HG03066 (cell line): ENCODE measurements at regions not wholly inside any gene's neighbourhood (a gene's known extent, or its start where the extent isn't known, plus 50 kb on each side); places are given as distances from the start of the nearest gene placed in this dataset.
A peak's percentile ranks its signal among the peaks of the same experiment; 100 is the strongest.
"Not testable (repeated sequence)": the region's sequence is repeated elsewhere in the genome, so short reads cannot be mapped to it uniquely, and the experiment has no call there.

ENCODE experiments used
- ATAC-seq: cut with Tn5 transposase; IDR thresholded peaks from one replicate; pipeline ENCODE4 v1.9.1; 2021; ENCODE audit warnings: low read depth; ENCODE audit not compliant: unreplicated experiment

DNA sequence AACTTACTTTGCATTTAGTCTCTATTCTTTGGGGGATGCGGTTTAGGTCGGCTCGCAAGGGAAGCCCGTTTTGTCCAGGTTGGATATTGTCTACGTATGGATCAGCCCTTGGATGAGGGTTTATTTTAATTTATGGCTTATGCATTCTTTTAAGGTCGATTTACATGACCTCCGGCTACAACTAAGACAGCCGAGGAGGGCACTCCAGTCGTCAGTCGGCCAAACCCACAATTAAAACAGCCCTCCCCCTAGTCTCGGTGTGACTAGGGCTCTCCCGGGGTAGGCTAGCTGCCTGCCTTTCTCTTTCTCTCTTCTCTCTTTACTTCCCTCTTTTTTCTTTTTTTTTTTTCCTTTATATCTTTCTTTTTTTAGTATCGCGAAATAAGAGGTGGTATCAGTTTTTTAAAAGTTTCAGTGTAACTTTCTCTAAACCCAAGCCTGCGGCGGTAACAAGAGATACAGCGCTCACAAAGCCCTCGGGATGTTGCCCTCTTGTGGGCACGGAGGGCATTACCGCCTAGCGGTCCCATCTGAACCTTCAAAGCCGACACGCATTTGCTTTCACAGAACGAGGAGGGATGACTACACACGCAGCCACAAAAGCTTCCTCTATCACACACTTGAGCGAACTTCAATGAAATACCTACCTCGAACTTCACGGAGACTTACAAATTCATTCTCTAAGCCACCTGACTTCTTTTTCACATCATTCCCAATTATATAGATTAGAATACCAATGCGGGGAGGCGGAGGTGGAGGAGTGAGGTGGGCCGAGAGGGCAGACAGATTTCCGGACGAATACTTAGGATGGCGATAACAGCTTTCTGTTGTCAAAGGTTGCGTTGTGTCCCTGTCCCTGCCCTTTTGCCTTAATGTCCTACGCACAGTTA, 132.3 kb upstream of the C11orf58 start:
- ATAC-seq: peak; percentile 78

DNA sequence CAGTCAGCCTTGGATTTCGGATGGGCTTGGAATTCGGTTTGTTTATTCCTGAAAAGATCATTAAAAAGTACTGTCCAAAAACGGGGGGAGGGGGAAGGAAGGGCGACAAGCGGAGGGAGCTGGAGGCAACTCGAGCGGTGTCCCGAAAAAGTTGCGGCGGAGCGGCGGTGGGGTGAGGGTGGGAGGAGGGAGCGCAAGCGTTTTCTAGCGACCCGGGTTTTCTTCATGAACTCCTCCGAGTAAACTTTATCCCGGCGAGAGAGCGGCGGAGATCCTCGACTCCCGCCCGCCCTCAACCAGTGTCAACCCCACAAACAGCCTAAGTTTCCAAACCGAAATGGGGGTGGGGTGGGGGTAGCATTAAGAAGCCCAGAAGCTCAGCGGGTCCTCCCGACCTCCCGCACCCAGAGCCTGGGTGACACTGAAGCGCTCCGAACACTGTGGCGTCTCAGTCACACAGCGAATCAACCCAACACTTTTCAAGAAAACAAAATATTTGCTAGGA, 133.0 kb upstream of the C11orf58 start:
- ATAC-seq: no peak

DNA sequence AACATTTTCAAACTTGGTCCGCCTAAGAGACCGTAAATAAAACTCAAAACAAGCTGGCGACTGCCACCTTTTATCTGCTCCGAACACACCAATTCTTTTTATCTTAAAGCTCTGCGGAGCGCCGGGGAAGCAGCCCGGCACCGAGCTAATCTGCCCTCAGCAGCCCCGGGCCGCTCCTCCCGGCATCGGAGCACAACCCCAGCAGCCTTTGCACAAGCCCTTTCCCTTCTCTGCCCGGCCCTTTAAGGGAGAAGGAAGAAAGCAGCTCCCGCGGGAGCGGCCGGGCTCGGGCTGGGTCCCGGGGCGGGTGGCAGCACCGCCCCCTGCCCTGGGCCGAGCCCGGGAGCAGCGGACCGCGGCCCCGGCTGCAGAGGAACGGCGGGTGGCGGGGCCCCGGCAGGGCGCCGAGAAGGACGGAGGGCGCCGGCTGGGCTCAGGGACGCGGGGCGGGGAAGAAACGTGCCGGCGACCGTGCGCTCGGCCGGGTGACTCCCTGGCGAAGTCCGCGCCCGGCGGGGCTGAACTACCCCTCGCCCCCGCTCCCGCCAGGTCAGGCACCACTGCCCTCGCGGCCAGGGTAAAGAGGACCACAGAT, 133.6 kb upstream of the C11orf58 start:
- no peak for ATAC-seq

DNA sequence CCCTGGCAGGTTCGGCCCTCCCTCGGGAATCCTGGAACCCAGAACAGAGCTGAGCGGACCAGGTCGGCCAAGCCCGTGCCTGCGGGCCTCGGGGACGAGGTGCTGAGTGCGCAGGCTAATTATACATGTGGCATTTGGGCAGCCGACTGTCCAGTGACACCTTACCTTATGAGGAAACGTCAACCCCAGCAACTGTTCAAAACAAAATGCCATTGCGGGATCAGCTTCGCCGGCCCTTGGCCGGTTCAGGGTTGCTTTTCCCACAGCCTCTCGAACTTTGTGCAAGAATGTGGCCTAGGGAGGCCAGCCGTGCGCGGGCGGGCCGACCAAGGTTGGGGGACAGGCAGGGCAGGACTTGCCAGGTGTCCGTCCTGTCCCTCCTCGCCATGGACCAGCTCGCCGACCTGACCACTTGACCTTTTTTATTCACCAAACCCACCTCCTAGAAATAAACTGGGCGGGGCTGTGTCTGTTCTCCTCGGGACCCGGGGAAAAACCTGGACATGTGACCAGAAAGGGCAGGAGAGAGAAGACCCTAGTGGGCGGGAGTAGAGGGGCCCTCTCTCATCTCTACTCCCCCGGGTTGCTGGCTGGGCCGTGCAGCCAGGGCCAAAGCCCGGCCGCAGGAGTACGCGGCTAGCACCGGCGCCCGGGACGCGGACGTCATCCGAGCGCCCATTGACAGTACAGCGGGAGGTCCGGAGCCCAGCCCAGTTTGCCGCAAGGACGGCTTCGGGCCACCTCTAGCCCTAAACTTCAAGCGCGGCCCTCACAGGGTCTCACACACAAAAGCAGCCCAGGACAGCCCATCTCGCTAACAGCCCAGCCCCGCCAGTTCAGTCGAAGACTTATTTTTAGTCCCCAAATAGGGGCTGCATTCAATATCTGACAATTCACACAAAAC, 134.3 kb upstream of the C11orf58 start:
- no peak for ATAC-seq

DNA sequence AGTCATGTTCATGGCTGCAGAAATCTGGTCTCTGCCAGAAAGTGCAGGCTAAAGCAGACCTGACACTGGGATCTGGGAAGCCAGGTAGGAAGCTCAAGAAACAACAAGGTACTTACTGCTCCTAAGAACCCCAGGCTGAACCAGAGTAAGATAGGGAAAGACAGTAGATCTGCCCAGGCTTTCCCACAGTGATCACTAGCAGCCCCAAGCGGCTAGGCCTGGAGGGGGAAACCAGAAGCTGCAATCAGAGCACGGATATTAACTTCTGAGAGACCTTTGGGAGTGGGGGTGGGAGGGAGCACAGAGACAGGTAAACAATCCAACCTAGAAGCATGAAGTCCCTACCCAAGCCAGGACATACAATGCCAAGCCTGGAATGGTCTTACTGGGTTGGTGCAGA, 135.2 kb upstream of the C11orf58 start:
- ATAC-seq: no peak

DNA sequence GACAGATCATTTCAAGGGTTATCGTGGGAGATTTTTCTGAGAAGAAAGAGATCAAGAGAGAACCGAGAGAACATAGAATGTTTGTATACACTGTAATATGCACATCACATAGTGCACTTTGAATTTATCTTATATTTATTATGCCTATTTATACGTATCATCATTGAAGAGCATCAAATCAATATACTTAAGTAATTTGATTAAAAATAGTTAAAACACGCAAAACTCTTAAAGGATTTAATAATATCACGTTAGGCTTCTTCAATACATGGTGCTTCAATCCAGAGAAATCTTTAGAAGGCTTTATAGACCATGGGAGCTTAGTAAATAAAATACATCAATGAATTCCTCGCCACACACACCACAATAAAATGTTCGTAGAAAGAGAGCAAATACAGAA, 139.5 kb upstream of the C11orf58 start:
- ATAC-seq: no peak

DNA sequence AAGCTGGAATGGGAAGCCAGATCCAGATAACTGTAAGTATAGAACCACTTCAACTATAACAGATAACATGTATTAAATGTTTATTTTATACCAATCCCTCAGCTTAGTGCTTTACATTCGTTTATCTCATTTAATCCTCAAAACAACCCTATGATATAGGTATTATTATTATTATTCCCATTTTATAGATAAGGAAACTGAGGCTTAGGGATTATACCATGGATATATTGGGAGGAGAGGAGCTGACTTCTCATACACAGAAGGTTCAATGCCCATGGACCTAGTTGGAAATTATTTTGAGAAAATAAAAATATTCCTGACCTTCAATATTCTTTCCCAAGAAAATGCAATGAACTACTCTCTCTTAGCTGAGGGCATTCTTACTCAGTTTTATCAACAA, 140.4 kb upstream of the C11orf58 start:
- ATAC-seq: no peak

DNA sequence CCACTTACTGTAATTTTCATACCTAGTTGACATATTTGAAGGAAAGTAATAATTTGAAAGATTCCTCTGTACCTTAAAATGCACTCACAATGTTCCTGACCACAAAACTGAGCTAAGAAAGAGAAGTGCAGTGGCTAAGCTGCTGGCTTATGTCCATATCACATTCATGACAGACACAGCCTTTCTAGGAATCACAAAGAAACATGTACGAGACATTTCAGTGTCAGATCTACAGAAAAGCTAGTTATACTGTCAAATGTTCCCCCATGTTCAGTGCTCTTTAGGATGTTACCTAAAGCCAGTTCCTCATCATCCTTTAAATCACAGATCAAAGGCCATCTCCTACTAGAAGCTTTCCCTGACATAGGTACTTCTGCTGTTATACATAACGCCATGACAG, 142.2 kb upstream of the C11orf58 start:
- no peak for ATAC-seq

DNA sequence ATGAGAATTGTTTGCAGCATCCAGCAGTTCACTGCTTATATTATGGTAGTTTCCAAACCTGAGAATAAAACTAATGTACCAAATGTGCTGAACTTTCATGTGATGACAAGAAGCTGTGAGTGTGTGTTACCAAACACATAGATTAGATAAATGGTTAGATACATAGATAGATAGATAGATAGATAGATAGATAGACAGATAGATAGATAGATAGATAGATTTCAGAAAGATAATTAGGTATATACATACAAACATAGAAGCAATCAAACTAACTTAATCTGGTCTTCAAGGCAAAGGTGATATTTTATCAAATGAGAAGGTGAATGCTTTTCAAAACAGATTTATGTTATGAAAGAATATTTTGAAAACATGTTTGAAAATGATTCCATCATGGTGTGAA, 147.3 kb upstream of the C11orf58 start:
- ATAC-seq: no peak

DNA sequence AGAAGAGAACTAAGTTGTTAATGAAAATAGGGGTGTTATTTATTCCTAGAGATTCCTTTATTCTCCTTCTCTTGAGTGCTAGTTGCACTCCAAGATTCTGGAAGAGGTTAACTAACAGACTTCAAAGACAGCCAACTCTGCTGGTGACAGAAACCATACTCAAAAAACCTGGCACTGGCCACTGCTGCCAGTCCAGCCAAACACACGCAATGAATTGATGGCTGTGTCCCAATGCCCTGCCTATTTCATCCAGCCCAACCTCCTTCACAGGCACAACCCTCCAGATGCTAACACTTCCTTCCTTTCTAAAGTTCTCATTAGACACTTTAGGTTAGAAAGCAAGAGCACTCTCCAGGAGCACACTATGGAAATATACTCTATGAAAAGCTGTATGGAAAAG, 150.8 kb upstream of the C11orf58 start:
- ATAC-seq: no peak

DNA sequence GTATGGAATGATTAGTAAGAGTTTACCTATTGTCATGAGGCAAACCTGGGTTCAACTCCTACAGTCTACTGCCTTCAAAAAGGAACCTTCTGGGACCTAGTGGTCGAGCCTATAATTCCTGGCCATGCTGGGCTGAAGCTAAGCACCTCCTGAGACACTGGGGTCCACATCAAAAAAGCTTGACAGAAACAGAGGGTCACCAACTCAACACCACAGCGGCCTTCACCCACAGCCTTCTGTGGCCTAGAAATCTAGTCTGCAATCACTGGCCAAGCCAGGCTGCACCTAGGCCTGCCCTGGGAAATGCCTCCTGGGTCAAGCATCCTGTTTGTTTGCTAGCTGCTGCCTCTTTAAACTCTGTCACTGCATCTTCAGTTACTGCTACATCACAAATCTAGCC, 153.9 kb upstream of the C11orf58 start:
- no peak for ATAC-seq

DNA sequence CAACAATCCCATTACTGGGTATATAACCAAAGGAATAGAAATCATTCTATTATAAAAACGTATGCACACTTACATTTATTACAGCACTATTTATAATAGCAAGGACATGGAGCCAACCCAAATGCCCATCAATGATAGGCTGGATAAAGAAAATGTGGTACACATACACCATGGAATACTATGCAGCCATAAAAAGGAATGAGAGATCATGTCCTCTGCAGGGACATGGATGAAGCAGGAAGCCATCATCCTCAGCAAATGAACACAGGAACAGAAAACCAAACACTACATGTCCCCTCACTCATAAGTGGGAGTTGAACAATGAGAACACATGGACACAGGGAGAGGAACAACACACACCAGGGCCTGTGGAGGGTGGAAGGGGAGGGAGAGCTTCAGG, 157.4 kb upstream of the C11orf58 start:
- ATAC-seq: not testable (repeated sequence)

DNA sequence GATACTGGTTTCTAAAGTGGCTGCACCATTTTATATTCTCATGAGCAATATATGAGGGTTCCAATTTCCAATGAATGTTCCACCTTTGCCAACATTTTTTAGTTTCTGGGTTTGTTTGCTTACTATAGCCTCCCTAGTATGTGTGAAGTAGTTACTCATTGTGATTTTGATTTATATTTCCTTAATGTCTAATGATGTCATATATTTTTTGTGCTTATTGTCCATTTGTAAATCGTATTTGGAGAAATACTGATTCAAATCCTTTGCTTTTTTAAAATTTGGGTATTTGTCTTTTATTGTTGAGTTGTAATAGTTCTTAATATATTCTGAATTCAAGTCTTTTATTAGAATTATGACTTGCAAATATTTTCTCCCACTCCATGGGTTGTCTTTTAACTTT, 161.0 kb upstream of the C11orf58 start:
- no peak for ATAC-seq

DNA sequence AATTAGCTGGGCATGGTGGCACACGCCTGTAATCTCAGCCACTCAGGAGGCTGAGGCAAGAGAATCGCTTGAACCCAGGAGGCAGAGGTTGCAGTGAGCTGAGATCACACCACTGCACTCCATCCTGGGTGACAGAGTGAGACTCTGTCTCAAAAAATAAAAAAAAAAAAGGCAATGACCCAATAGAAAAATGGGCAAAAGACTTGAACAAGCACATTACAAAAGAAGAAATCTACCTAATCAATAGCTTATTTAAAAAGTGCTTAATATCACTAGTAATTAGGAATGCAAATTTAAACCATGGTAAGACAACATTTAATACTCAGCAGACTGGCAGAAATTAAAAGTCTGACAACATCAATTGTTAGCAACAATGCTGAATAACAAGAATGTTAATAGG, 163.6 kb upstream of the C11orf58 start:
- ATAC-seq: not testable (repeated sequence)

DNA sequence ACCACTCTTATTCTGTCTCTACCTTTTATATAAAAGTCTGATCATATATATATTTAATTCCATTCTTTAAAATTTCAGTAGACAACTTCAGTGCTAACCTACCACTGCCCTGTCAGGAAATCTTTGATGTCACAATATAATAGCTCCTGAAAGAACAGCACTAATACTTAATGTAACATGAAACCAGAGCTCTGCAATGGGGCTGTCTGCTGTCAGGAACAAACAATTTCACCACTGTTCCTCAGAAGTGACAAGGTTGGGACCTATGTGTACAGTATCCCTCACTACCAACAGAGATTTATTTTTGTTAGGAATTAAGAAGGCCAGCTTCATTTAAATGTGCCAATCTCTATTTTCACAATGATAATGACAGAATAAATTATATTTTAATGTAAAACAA, 165.5 kb upstream of the C11orf58 start:
- ATAC-seq: no peak

DNA sequence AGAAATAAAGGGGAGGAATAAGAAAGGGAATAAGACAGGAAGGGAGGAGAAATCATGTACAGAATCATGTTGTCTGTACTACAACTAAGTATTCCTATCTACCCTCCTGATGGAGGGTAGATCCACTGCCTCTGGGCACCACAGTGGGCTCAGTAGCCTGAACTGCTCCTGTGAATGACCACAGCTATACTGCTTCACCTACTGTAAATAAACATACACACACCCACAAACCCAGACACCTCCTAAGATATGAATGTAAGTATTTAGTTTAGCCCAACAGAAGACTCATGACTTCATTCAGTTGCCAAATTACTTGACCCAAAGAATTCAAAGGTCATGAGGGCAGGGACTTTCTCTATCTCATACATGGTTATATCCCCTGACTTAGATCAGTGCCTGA, 177.3 kb upstream of the C11orf58 start:
- ATAC-seq: no peak

DNA sequence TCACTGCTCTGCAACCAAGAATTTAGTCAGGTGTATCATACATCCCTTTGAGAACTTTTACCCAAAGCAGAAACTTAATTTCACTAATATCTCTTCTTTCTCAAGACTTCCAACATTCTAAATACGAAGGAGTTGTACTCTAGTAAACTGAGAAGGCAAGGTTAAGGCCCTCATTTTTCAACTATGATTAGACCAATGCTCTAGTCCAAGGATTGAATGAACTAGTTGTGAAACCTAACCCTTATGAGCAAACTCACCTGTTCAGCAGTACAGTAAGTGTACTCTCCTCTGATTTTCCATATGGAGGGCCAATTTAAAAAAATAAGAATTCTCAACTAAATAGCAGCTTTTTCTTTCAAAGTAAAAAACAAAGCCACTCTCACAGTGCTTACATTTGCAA, 180.0 kb upstream of the C11orf58 start:
- ATAC-seq: no peak

DNA sequence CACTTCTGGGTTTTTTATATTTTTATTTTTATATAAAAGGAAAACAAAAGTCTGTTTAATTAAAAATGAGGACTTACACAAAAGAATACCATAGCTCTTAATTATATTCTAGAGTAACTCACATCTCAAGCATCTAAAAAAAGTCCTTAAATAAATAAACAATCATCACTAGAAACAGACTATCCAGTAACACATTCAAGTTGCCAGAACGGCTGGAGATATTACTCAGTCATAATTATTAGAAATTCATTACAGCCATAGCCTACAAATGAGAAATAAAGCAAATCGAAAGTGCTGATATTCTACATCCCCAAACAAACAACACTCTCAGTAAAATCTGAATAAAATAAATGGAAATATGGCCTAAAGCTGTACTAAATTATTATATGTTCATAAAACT, 182.5 kb upstream of the C11orf58 start:
- no peak for ATAC-seq

DNA sequence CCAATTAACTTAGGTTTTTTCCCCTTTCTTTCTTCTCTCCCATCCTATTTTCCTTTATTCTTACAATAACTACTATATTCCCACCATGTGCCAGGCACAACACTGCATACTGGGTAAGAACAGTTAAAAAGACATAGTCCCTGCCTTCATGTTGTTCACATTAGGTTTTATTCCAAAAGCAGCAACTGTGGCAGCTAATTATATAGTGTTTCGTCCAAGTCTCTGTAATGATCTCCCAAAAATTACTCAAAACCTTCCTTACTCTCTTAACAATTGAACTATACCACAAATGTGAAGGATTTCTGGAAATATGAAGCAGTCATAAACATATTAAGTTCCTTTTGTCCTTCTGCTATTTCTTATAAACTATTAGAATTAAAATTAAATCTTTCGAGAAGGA, 184.1 kb upstream of the C11orf58 start:
- no peak for ATAC-seq

DNA sequence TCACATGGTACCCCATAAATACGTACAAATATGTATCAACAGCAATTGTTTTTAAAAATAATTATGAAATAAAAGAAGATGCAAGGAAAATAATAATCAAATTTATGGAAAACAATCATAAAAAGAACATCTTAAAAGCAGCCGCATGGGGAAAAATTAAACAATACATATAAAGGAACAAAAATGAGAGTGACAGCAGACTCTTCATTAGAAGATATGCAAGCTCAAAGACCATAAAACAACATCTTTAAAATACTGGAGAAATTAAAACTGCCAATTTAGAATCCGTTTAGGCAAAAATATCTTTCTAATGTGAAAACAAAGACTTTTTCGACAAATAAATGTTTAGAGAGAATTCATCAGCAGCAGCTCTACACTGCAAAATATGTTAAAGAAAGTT, 190.6 kb upstream of the C11orf58 start:
- ATAC-seq: no peak

DNA sequence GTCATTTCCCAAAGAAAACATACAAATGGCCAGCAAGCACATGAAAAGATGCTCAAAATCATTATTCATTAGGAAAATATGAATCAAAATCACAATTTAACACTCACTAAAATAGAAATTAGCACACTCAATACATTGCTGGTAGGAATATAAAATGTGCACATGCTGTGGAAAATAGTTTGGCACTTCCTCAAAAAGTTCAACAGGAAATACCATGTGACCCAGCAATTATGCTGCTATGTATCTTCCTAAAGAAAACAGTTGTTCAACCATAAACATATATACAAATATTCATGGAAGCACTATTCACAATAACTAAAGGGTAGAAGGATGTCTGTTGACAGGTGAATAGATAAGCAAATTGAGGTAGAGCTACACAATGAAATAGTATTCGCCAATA, 187.3 kb upstream of the SOX6 start:
- ATAC-seq: no peak
